ENCODE measurements at regions not wholly inside any gene's neighbourhood (a gene's known extent, or its start where the extent isn't known, plus 50 kb on each side); places are given as distances from the start of the nearest gene placed in this dataset.
A peak's percentile ranks its signal among the peaks of the same experiment; 100 is the strongest.
"Not testable (repeated sequence)": the region's sequence is repeated elsewhere in the genome, so short reads cannot be mapped to it uniquely, and the experiment has no call there.

GRCh38 chrX:142363501-142363900, 158.4 kb upstream of the MAGEC2 start:
- no peak for DNase-seq (ENCODE audit: low read depth in 1 of 2, low spot score in 1 of 2)
- in situ Hi-C loops (cut with HindIII; ENCODE audit: low pct_unique_long_range_greater_than_20kb, low sequenced_read_pairs) = no loop called here
- TF ChIP-seq JUND (IDR thresholded peaks at IDR 0.05; ENCODE audit: low read depth) = no peak

- TF ChIP-seq JUND (IDR thresholded peaks at IDR 0.05; ENCODE audit: low read depth) = no peak
- DNase-seq (ENCODE audit: low read depth in 1 of 2, low spot score in 1 of 2) = no peak
- in situ Hi-C loops (cut with HindIII; ENCODE audit: low pct_unique_long_range_greater_than_20kb, low sequenced_read_pairs) = no loop called here
Measured at GRCh38 chrX:142359331-142359730, 154.2 kb upstream of the MAGEC2 start.

- in situ Hi-C loops (cut with HindIII; ENCODE audit: low pct_unique_long_range_greater_than_20kb, low sequenced_read_pairs) = no loop called here
- no peak for TF ChIP-seq JUND (IDR thresholded peaks at IDR 0.05; ENCODE audit: low read depth)
- no peak for DNase-seq (ENCODE audit: low read depth in 1 of 2, low spot score in 1 of 2)
Measured at GRCh38 chrX:142327182-142327581, 122.1 kb upstream of the MAGEC2 start.

- in situ Hi-C loops (cut with HindIII; ENCODE audit: low pct_unique_long_range_greater_than_20kb, low sequenced_read_pairs) = no loop called here
- DNase-seq (ENCODE audit: low read depth in 1 of 2, low spot score in 1 of 2) = no peak
Measured at GRCh38 chrX:142312591-142312990, 107.5 kb upstream of the MAGEC2 start.

GRCh38 chrX:142299406-142299805, 94.3 kb upstream of the MAGEC2 start:
- TF ChIP-seq JUND (IDR thresholded peaks at IDR 0.05; ENCODE audit: low read depth) = no peak
- in situ Hi-C loops (cut with HindIII; ENCODE audit: low pct_unique_long_range_greater_than_20kb, low sequenced_read_pairs) = no loop called here
- no peak for DNase-seq (ENCODE audit: low read depth in 1 of 2, low spot score in 1 of 2)

More at GRCh38 chrX:142312591-142312990, 107.5 kb upstream of the MAGEC2 start:
- no peak for TF ChIP-seq JUND (IDR thresholded peaks at IDR 0.05; ENCODE audit: low read depth)

GRCh38 chrX:142296421-142296820, 91.3 kb upstream of the MAGEC2 start:
- in situ Hi-C loops (cut with HindIII; ENCODE audit: low pct_unique_long_range_greater_than_20kb, low sequenced_read_pairs) = no loop called here
- no peak for TF ChIP-seq JUND (IDR thresholded peaks at IDR 0.05; ENCODE audit: low read depth)
- no peak for DNase-seq (ENCODE audit: low read depth in 1 of 2, low spot score in 1 of 2)

GRCh38 chrX:142295190-142295589, 90.1 kb upstream of the MAGEC2 start:
- TF ChIP-seq JUND (IDR thresholded peaks at IDR 0.05; ENCODE audit: low read depth) = no peak
- DNase-seq (ENCODE audit: low read depth in 1 of 2, low spot score in 1 of 2) = no peak
- in situ Hi-C loops (cut with HindIII; ENCODE audit: low pct_unique_long_range_greater_than_20kb, low sequenced_read_pairs) = no loop called here

- in situ Hi-C loops (cut with HindIII; ENCODE audit: low pct_unique_long_range_greater_than_20kb, low sequenced_read_pairs) = not testable (repeated sequence)
- DNase-seq (ENCODE audit: low read depth in 1 of 2, low spot score in 1 of 2) = peak in 1 of 2 experiments; percentile 52
Measured at GRCh38 chrX:142270166-142270565, 65.1 kb upstream of the MAGEC2 start.

- in situ Hi-C loops (cut with HindIII; ENCODE audit: low pct_unique_long_range_greater_than_20kb, low sequenced_read_pairs) = no loop called here
- no peak for TF ChIP-seq JUND (IDR thresholded peaks at IDR 0.05; ENCODE audit: low read depth)
- DNase-seq (ENCODE audit: low read depth in 1 of 2, low spot score in 1 of 2) = no peak
Measured at GRCh38 chrX:142266417-142266816, 61.3 kb upstream of the MAGEC2 start.

- in situ Hi-C loops (cut with HindIII; ENCODE audit: low pct_unique_long_range_greater_than_20kb, low sequenced_read_pairs); DNase-seq (ENCODE audit: low read depth in 1 of 2, low spot score in 1 of 2): not testable (repeated sequence)
Measured at GRCh38 chrX:142265549-142265948, 60.5 kb upstream of the MAGEC2 start.

- DNase-seq (ENCODE audit: low read depth in 1 of 2, low spot score in 1 of 2) = no peak
- in situ Hi-C loops (cut with HindIII; ENCODE audit: low pct_unique_long_range_greater_than_20kb, low sequenced_read_pairs) = no loop called here
- no peak for TF ChIP-seq JUND (IDR thresholded peaks at IDR 0.05; ENCODE audit: low read depth)
Measured at GRCh38 chrX:142256935-142257334, 51.8 kb upstream of the MAGEC2 start.
